ENCODE measurements at regions not wholly inside any gene's neighbourhood (a gene's known extent, or its start where the extent isn't known, plus 50 kb on each side); places are given as distances from the start of the nearest gene placed in this dataset.
"Not testable (repeated sequence)": the region's sequence is repeated elsewhere in the genome, so short reads cannot be mapped to it uniquely, and the experiment has no call there.

DNA sequence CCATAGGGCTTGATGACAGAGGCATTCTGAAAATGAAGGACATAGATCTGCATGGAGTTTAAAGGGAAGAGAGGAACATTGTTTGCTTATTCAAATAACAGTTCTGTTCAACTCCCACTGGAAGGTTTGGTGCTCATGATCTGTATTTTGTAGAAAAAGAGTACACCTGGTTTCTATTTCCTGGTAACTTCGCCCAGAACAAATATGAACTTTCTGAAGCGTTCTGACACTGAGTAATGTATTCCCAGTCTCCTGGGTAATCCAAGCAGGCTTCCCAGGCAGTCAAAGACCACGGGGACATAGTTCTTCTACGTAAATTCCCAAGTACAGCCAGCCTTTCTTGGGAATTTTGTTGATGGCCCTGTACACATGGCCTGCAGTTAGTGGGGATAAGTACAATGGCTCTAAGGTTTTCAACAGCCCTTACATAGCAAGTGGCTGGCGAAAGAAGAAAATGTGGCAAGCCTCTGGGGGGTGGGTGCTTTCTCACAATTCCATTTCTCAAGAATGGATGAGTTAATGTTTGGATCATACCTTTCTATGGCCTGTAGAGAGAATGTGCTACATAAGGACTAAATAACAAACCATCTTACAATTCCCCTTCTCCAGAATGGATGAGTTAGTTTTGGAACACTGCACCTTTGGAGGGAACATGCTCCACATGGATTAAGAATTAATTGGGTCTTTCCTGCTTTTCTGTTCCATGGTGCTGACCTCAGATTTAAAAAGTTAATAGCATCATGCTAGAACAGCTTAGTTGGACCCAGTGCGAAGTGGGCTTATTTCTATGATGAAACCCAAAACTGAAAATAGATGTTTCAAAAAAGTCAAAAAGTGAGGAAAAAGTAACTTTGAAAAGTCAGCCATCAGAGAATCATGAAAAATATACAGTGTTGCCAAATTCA lies 52.7 kb downstream of the COL6A6 start:
- no peak for DNase-seq (ENCODE audit: low read depth in 4 of 4, low spot score in 2 of 4)

DNA sequence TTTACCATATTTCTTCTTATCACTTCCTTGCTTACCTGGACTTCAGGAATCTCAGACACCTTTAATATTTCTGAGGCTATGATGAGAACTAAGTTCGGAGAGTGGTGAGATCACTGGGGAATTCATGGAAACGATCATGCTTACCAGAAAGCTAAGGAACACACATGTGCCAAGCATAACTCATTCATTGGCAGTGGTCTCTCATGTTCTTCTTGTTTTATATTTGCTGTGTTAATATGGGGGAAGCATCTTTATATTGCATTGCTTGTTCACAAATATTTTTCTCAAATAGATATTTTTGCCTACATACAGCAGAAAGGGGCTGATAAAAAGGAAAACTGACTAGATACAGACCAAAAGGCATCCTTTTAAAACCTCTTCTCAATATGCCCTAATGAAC lies 55.8 kb downstream of the COL6A6 start:
- DNase-seq (ENCODE audit: low read depth in 4 of 4, low spot score in 2 of 4), result no peak

DNA sequence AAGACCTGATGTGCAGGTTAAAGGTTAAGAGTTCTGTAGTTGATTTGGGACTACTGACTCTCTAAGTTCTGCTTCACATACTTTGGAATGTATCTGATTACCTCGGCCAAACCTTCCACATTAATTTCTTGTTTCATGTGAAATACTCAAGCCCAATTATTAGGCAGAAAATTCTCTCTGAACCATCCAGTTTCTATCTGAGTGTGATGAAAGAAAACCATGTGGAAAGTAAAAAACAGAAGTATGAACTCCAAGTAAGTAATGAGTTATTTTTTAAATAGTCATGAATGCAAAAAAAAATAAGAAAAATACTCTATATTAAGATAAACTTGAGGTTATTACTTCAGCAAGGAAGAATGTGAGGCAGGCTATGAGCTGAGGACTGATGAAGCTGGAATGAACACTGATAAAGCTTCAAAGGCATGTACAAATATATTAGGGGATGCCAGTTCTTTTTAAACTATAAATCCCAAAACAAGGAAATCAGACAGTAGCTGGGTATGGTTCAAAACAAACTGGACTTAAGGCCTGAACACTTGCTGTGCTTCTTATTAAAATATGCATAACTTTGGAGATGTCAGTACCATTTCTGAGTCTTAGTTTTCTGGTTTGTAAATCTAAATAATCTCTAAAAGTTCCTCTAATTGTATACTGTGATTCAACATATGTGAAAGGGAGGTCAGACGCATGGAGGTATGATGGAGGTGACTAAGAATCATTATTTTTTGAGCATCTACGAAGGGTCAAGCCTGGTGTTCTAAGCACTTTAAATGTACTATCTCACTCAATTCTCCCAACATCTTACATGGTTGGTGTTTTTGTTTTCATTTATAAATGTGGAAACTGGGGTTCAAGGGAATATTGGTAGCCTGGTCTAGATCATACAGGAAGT lies 59.6 kb downstream of the COL6A6 start:
- DNase-seq (ENCODE audit: low read depth in 4 of 4, low spot score in 2 of 4), result no peak

DNA sequence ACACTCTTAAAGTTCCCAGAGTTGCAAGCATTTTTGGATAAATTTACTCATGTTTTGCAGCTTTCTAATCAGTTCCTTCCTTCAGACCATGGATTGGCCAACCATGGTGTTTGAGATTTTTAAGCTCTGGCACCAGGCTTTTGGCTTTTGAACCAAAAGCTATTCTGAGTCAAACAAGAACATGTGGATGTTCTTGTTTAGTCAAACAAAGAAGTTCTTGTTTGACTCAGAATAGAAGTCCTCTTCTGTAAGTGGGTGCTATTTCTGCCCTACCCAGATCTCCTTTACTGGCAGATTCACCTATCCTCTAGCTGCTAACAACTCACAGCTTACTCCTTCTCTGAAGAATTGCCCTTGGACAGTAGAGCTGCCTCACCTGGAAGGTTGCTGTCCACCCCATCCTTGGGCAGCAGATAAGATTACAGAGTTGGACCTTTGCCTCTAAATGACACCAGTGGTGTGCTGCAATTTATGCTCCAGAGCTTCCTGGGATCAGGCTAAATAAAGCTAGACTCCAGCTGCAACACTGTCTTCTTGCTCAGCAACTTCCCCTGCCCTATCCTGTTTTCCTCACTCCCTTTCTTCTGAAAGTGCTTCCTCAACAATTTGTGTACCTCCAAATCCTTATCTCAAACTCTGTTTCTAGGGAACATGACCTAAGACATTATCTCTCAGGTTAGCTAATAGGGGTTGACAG lies 65.6 kb downstream of the COL6A6 start:
- DNase-seq (ENCODE audit: low read depth in 4 of 4, low spot score in 2 of 4), result no peak

DNA sequence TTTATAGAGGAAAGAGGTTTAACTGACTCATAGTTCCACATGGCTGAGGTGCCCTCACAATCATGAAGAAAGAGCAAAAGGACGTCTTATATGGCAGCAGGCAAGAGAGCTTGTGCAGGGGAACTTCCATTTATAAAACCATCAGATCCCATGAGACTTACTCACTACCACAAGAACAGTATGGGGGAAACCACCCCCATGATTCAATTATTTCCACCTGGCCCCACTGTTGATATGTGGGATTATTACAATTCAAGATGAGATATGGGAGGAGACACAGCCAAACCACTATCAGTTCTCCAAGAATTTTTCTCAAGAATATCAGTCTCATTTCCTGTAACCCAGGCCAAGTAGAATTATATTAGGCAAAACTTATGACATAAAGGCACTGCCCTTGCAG lies 77.8 kb downstream of the COL6A6 start:
- DNase-seq (ENCODE audit: low read depth in 4 of 4, low spot score in 2 of 4), result not testable (repeated sequence)

DNA sequence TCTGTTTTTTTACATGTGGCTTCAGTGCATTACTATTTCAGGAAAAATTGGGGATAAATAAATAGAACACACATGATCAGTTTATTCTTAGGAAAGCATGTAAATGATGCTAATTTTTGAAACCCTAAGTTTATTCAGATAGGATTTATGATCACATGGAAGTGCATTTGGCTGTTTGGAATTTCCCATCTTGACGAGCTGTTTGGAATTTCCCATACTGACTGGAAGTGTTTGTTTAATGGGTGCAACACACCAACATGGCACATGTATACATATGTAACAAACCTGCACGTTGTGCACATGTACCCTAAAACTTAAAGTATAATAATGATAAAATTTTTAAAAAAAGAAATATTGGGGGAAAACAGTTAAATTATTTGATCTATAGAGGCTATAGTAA lies 79.5 kb downstream of the COL6A6 start:
- no peak for DNase-seq (ENCODE audit: low read depth in 4 of 4, low spot score in 2 of 4)

DNA sequence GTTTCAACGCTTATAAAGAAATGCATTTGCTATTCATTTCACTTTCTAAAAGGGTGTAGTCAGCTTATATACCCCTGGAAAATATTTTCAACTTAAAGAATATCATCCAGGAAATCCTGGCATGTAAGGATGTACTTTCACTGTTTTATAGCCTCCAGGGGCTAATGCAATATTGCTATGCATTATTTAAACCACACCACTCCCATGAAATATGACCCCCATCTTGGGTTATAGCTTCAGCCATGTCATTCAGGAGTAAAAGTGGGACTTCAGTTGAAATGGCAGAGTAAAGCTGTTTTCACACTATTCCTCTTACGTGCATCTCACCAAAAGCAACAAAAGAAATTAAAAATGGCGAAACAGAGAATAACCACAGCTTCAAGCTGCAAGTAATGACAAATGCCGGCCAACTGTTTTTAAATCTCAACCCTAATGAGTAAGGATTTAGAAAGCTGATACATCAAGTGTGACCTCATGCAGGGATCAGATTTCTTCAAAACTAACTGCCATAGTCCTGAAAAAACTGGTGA lies 84.5 kb downstream of the COL6A6 start:
- DNase-seq (ENCODE audit: low read depth in 4 of 4, low spot score in 2 of 4), result peak in 1 of 4 donors; percentile 21

DNA sequence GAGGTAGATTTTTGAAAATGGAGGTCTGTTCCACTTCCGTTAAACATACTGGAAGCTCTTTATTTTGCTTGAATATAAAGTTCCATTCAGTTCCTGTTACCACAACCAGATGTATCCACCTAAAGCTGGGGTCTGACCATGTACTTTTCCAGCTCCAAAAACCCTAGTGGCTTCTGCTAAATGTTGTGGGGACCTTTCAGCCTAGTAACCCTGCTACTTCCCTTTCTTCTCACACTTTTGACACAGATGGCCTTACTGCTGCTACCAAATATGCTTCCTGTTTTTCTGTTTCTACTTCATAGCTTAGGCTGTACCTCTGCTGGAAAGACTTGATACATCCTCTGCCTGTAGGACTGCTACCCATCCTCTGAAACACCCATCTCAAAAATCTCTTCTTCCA lies 87.8 kb downstream of the COL6A6 start:
- DNase-seq (ENCODE audit: low read depth in 4 of 4, low spot score in 2 of 4), result no peak

DNA sequence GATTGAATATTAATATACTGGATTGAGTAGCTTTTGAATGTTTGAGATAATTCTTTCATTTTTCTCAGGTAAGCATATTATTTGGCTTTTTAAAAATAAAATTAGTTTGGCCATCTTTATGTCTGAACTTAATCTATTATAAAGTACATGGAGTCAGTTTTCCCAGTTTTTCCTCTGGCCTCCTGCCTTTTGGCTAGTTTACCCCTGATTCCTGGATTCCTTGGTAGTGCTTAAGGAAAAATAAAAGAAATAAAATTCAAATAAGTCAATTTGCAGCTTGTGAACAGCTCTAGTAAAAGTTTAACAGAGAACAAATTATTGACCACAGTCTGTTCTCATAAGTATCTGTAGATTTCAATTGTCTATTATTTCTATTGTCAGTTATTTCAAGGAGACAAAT lies 89.4 kb downstream of the COL6A6 start:
- no peak for DNase-seq (ENCODE audit: low read depth in 4 of 4, low spot score in 2 of 4)

DNA sequence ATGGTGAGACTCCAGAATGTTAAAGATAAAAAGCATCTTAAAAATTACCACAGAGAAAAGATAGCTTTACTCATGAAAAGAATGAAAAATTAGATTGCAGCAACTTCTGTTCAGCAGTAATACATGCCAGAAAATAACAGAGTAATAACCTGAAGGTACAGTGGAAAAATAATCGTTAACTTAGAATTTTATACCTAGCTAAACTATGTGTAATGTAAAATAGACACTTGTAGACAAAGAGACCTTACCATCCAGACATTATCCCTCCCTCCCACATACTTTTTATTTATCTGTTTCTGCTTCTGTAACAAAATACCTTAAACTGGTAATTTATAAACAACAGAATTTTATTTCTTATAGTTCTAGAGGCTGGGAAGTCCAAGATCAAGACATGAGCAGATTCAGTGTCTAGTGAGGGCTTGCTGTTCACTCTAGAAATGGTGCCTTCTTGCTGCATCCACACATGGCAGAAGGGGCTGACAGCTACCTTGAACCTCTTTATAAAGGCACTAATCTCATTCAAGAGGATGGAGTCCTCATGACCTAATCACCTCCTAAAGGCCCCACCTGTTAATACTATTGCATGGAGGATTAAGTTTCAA lies 90.7 kb downstream of the COL6A6 start:
- no peak for DNase-seq (ENCODE audit: low read depth in 4 of 4, low spot score in 2 of 4)

DNA sequence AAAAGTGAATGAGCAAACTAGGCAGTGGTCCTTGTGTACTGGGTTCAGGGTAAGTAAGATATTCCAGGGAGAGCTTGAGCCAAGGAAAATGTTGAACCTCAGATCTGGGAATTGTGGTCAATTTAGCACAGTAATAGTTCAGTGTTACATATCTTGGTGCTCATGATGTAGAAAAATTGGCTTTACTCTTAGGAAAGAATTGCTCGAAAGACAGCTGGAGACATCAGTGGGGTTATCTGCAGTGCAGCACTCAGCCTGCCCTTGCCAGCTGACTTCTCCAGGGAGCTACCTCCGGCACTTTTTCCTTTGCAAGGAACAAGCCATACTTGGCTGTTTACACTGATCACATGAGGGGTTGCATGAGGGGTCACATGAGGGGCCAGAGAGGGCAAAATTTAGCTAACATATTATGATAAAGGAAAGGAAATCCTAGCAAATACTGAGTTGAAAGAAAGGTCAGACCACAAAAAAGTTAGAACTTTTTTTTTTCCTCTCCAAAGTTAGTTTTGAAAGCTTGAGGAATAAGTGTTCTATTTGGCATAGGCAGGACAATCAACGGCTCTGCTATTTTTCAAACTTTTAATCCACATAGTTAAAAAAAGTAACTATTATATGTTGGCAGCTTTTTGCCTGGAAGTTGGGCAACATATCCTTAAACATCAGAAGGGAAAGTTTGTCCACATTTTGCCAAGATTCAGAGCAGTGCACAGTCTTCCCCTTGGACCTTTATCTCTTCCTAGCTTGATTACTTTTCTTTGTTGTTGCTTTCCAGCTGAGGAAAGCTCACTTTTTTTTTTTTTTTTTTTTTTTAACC lies 92.4 kb downstream of the COL6A6 start:
- no peak for DNase-seq (ENCODE audit: low read depth in 4 of 4, low spot score in 2 of 4)

DNA sequence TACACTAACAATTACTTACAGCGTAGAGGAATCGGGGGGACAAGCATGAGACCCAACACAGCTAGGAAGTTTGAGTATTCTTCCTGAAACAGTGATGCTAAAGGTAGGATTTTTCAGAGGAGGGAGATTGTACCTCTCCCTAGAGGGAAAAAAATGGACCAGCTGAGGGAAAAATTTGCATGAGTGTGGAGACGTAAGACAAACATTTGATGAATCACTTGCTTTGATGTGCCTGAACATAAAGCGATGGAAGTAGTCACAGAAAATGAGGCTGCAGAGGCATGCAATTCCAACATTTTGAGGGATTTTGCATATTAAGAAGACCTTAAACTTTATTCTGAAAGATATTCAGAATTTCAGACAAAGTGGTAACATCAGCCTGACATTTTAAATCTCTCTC lies 102.2 kb downstream of the COL6A6 start:
- no peak for DNase-seq (ENCODE audit: low read depth in 4 of 4, low spot score in 2 of 4)

DNA sequence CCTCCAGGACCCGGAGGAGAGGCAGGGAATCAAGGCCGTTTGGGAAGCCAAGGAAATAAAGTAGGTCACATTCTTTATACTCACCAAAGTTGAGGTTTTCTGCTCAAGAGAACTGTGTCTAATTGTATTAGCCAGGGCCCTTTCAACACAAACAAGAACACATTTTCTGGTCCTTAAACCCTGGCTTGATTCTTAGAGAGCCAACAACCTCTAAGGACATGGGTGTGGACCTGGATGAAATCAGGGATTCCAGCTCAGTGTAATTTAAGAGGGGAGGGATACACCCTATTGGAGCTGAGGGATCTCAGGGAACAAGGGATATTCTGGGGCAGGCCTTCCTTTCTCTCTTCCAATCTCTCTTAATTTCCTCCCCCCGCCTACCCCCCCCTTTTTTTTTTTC lies 104.8 kb downstream of the COL6A6 start:
- no peak for DNase-seq (ENCODE audit: low read depth in 4 of 4, low spot score in 2 of 4)

DNA sequence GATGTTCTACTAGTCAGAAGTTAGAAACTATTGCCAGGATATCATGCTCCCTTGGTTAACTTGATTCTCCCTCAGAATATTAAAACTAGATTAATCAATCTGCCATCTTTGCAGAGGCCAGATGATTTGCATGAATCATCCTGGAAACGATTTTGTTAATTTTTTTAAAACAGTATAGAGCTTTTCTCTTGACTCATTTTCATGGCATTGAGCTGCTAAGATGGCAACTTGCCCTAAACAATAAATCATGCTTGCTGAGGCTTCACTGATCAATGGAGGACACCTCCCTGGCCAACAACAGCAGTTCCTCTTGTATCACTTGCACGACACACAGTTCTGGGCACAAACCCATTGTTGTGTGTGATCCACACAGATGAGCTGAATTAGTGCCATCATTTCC lies 109.1 kb downstream of the COL6A6 start:
- no peak for DNase-seq (ENCODE audit: low read depth in 4 of 4, low spot score in 2 of 4)

DNA sequence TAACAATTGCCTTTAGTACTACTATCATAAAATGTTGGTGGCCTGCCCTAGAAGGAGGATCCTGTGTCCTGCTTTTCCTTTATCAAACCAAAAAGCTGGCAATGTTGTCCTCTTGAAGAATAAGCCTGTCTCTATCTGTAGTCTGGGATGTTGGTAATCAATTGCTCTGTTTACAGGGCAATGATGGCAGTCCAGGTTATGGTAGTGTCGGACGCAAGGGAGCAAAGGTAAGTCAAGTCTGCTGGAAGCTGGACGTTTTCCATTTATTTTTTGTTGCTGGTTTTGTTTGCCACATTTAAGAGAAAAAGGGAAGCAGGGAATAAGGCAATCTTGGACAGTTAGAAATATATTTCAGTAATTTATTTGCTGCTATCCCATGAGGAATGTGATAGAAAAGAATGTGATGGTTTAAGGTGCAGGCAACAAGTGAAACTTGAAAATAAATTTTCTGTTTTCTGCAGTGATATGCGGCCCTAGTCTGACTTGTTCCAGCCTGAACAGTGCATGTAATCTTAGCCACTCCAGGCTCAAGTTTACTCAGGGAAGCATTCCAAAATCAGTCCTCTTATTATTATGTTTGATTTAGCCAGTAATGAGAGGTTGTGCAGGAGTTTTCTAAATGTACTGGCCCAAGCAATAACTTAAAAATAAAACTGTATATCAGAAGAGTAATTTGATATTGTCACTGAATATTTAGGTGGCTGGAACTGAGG lies 110.3 kb downstream of the COL6A6 start:
- DNase-seq (ENCODE audit: low read depth in 4 of 4, low spot score in 2 of 4), result no peak

DNA sequence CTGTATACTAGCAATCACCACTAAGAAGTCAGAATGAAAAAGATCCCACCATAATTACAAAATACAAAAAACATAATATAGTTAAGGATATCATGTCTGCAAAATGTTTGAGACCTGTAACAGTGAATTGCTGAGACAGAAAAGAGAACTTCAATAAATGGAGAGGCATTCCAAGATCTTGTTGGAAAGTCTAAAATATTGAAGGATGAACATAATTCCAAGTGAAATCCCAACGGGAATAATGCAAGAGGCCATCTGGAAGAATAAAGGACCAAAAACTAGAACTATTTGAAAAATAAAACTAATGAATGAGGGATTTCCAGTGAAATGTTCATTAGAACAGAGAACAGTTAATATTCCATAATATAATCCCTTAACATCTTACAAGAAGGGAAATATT lies 110.9 kb downstream of the COL6A6 start:
- no peak for DNase-seq (ENCODE audit: low read depth in 4 of 4, low spot score in 2 of 4)
